Renal cortex interstitium (tissue), 11 donors: ENCODE measurements at regions not wholly inside any gene's neighbourhood (a gene's known extent, or its start where the extent isn't known, plus 50 kb on each side); places are given as distances from the start of the nearest gene placed in this dataset.

Experiments
- DNase-seq, 11 donors: peaks; one replicate each; pipeline ENCODE4 v3.0.0-alpha.2; 2013; ENCODE audit warnings: low read depth in 9 of 11, low spot score in 4 of 11; ENCODE audit errors: extremely low read depth in 1 of 11

GRCh38 chr3:84439476-84439875 is 519.3 kb upstream of the CADM2 start:
- no peak for DNase-seq

DNA sequence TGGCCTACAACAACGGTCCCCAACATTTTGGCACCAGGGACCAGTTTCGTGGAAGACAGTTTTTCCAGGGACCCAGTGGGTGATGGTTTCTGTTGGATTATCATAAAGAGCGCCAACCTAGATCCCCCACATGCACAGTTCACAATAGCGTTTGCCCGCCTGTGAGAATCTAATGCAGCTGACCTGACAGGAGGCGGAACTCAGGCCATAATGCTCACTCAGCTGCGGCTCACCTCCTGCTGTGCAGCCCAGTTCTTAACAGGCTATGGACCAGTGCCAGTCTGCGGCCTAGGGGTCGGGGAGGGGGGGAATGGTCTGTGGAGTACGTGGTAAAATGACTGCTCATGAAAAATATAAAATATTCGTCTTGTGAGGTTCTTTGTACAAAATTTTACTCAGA is 518.5 kb upstream of the CADM2 start:
- no peak for DNase-seq

- no peak for DNase-seq
Observed at GRCh38 chr3:84442533-84442932, 516.3 kb upstream of the CADM2 start.

GRCh38 chr3:84444726-84445521 is 513.9 kb upstream of the CADM2 start:
- DNase-seq, result no peak

GRCh38 chr3:84487296-84487695 is 471.5 kb upstream of the CADM2 start:
- peak in 1 of 11 donors; percentile 3 for DNase-seq

- DNase-seq, result no peak
Observed at GRCh38 chr3:84504761-84505160, 454.0 kb upstream of the CADM2 start.

- DNase-seq, result no peak
Observed at GRCh38 chr3:84510007-84510406, 448.8 kb upstream of the CADM2 start.

- DNase-seq, result no peak
Observed at GRCh38 chr3:84522893-84523292, 435.9 kb upstream of the CADM2 start.

GRCh38 chr3:84536916-84537315 is 421.9 kb upstream of the CADM2 start:
- DNase-seq, result no peak

DNA sequence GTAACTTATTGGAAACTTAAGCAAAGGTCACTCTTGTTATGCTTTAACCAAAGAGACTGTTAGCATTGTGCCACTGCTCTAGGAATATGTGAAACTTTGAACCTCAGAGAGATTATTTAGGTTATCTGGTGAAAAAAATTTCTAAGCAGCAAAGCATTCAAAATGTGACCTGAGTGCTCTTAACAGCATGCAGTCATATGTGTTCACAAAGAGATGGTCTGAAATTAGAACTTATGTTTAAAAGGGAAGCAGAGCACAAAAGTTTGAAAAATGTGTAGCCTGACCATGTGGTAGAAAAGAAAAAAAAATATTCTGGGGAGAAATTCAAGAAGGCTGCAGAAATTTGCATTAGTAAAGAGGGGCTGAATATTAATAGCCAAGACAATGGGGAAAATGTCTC is 420.2 kb upstream of the CADM2 start:
- DNase-seq, result no peak

GRCh38 chr3:84547207-84547606 is 411.6 kb upstream of the CADM2 start:
- no peak for DNase-seq

GRCh38 chr3:84547971-84548970 is 410.5 kb upstream of the CADM2 start:
- peak in 5 of 11 donors; percentile 1 to 5 (median 3) for DNase-seq

DNA sequence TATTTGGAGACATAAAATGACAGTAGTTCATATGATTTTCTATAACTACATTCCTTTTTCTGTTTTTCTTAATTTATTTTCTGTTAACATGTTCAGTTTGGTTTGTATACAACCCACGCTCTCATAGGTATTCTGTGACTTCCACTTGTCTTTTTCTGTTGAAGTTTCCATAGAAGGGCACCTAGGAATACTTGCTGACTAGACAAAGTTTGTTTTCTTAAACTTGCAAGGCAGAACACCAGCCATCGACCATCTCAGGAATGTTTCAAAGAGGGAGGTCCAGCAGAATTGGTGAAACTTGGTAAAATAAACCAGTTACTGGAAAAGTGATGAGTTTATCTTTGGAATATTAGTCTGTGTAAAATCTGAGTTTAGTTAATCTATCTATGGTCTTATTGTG is 403.2 kb upstream of the CADM2 start:
- no peak for DNase-seq

DNA sequence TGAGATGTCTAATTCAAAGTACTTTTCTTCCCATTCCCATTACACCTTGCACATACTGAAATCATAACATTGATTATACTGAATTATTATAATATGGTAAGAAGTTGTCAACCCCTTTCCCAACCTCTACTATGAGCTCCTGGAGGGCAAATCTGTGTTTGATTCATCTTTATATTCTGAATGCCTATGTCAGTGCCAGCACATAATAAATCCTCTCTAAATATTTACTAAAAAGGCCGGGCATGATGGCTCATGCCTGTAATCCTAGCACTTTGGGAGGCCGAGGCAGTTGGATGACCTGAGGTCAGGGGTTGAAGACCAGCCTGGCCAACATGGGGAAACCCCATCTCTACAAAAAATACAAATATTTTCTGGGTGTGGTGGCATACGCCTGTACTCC is 392.5 kb upstream of the CADM2 start:
- DNase-seq, result no peak

DNA sequence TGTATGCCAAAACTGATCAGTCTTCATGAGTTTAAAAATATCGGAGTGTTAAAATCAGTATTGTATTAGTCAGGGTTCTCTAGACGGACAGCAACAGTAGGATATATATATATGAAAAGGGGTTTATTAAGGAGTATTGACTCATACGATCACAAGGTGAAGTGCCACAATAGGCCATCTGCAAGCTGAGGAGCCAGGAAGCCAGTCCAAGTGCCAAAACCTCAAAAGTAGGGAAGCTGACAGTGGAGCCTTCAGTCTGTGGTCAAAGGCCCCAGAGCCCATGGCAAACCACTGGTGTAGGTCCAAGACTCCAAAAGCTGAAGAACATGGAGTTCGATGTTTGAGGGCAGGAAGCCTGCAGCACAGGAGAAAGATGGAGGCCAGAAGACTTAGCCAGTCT is 391.0 kb upstream of the CADM2 start:
- no peak for DNase-seq

DNA sequence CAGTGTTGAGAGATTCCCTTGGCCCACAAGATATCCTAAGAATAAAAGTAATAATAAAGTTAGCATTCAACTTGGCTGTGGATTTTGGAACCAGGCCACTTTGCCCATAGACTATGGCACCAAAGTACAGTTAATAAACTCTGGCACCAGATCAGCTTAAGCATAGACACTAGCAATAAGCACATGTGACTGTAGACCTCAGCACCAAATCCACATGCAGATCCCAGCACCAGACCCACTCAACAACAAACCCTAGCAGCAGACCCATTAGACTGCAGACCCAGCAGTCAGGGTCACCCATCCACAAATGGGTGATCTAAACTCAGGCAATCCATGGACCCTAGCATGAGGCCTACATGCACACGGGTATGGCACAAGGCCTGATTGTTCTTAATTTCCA is 384.8 kb upstream of the CADM2 start:
- DNase-seq, result no peak

- no peak for DNase-seq
Observed at GRCh38 chr3:84586427-84586826, 372.4 kb upstream of the CADM2 start.

DNA sequence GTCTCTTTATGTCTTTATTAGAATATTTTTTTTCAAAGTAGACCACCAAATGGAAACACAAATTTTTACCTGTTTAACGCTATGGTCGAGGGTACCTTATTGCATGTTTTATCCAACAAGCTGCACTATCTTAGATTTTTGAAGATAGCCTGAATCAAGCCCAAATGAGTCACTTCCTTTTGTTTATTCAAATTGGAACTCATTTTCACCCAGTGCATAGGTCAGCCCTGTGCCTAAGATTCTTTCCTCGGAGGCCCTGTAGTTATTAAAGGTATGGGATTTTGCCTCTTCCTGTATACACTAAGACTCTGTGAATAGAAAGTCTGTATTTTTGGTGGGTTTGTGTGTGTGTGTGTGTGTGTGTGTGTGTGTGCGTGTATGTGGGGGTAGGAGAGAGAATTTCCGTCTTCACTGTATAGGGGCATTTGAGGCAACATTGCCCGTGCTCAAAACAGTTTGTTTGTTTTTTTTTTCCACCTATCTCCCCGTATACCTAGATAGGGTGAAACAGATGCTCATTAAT is 358.0 kb upstream of the CADM2 start:
- no peak for DNase-seq

DNA sequence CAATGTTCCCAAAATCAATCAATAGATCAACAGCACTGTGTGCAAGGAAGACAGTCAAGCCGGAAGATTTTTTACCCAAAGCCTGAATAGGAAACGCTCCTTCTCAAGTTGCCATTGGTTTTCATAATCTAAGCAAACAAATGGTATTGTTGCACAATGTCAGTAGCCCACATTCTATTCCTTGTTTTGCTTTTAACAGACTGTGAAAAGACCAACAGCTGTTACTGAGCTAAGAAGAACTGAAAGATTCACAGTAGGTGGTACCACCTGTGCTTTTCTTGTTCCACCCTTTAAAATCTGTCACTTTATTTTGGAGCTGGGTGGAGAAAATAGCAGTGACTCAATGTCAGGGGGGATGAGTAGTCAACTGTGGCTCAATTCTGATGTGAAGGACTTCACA is 357.5 kb upstream of the CADM2 start:
- DNase-seq, result no peak

DNA sequence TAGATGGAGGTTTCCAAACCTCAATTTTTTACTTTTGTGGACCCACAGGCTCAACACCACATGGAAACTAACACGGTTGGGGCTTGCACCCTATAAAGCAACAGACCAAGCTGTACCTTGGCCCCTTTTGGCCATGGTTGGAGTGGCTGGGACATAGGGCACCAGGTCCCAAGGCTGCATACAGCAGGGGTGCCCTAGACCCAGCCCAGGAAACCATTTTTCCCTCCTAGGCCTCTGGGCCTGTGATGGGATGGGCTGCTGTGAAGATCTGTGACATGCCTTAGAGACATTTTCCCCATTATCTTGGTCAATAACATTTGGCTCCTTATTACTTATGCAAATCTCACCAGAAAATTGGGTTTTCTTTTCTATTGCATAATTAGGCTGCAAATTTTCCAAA is 337.0 kb upstream of the CADM2 start:
- no peak for DNase-seq
